Liver (tissue), 7 donors: ENCODE measurements at regions not wholly inside any gene's neighbourhood (a gene's known extent, or its start where the extent isn't known, plus 50 kb on each side); places are given as distances from the start of the nearest gene placed in this dataset.
"Not testable (repeated sequence)": the region's sequence is repeated elsewhere in the genome, so short reads cannot be mapped to it uniquely, and the experiment has no call there.

Source experiments
- DNase-seq: peaks from one replicate; pipeline ENCODE4 v3.0.0-alpha.2; 2017; ENCODE audit warnings: low spot score
- H3K27ac ChIP-seq, 2 donors: one replicate each; pipeline ENCODE4 v1.7.0; 2013; ENCODE audit warnings: inconsistent platforms in 2 of 2, low read length in 2 of 2, control low read depth in 1 of 2, low read depth in 1 of 2, mild to moderate bottlenecking in 1 of 2
- H3K27me3 ChIP-seq, 4 donors: one replicate each; pipeline versions ENCODE4 v1.6.1 to v1.7.0; 2013; ENCODE audit warnings: low read length in 3 of 4, inconsistent platforms in 1 of 4, mild to moderate bottlenecking in 1 of 4, moderate library complexity in 1 of 4; ENCODE audit not compliant: control insufficient read depth in 4 of 4, insufficient read depth in 4 of 4
- H3K36me3 ChIP-seq, 4 donors: one replicate each; pipeline versions ENCODE4 v1.6.1 to v1.7.0; 2013; ENCODE audit warnings: low read length in 3 of 4, mild to moderate bottlenecking in 3 of 4, low read depth in 1 of 4, moderate library complexity in 1 of 4; ENCODE audit not compliant: control insufficient read depth in 4 of 4, insufficient read depth in 3 of 4
- H3K4me1 ChIP-seq, 4 donors: one replicate each; pipeline versions ENCODE4 v1.6.1 to v1.7.0; 2013; ENCODE audit warnings: low read length in 3 of 4, mild to moderate bottlenecking in 3 of 4, moderate library complexity in 1 of 4; ENCODE audit not compliant: control insufficient read depth in 4 of 4, insufficient read depth in 4 of 4
- H3K4me3 ChIP-seq, 3 donors: one replicate each; pipeline versions ENCODE4 v1.6.1 to v1.7.0; 2013; ENCODE audit warnings: low read length in 3 of 3, control low read depth in 1 of 3, low read depth in 1 of 3, mild to moderate bottlenecking in 1 of 3
- H3K9ac ChIP-seq, 2 donors: one replicate each; pipeline ENCODE4 v1.7.0; 2013; ENCODE audit warnings: low read length in 2 of 2, mild to moderate bottlenecking in 2 of 2, moderate library complexity in 2 of 2, control low read depth in 1 of 2, low read depth in 1 of 2
- H3K9me3 ChIP-seq, 4 donors: one replicate each; pipeline versions ENCODE4 v1.6.1 to v1.7.0; 2013; ENCODE audit warnings: low read length in 3 of 4; ENCODE audit not compliant: control insufficient read depth in 4 of 4
- FOXA2 ChIP-seq: IDR thresholded peaks from 2 replicates; pipeline ENCODE4 v1.6.1; 2016; ENCODE audit warnings: antibody characterized with exemption
- HNF4A ChIP-seq, 2 donors: conservative IDR thresholded peaks; 2 replicates each; pipeline ENCODE4 v1.6.1; 2016; ENCODE audit warnings: antibody characterized with exemption in 2 of 2, mild to moderate bottlenecking in 2 of 2
- HNF4G ChIP-seq: IDR thresholded peaks from 2 replicates; pipeline ENCODE4 v1.6.1; 2016; ENCODE audit warnings: antibody characterized with exemption
- JUND ChIP-seq, 2 donors: IDR thresholded peaks; 2 replicates each; pipeline ENCODE4 v1.6.1; 2016; ENCODE audit warnings: antibody characterized with exemption in 2 of 2
- NR2F2 ChIP-seq: IDR thresholded peaks from 2 replicates; pipeline ENCODE4 v1.6.1; 2016; ENCODE audit warnings: antibody characterized with exemption
- RAD21 ChIP-seq, 2 donors: IDR thresholded peaks; 2 replicates each; pipeline ENCODE4 v1.6.1; 2016; ENCODE audit warnings: antibody characterized with exemption in 2 of 2, mild to moderate bottlenecking in 2 of 2
- SP1 ChIP-seq: IDR thresholded peaks from 2 replicates; pipeline ENCODE4 v1.6.1; 2018; ENCODE audit warnings: antibody characterized with exemption, mild to moderate bottlenecking
- TAF1 ChIP-seq: conservative IDR thresholded peaks from 2 replicates; pipeline ENCODE4 v1.6.1; 2016; ENCODE audit warnings: antibody characterized with exemption, mild to moderate bottlenecking
- YY1 ChIP-seq: IDR thresholded peaks from 2 replicates; pipeline ENCODE4 v1.6.1; 2016; ENCODE audit warnings: antibody characterized with exemption, mild to moderate bottlenecking
- WGBS: extraction: QIAGEN DNeasy Blood & Tissue Kit; methylation state at CpG from one replicate; pipeline ENCODE4 v1.1.7; 2013; 5-methylcytosine and 5-hydroxymethylcytosine counted together
- TF ChIP-seq, protein P1 (sequence below): IDR thresholded peaks from 2 replicates; pipeline ENCODE4 v1.6.1; 2016; ENCODE audit warnings: antibody characterized with exemption
- TF ChIP-seq, protein P2 (sequence below): IDR thresholded peaks from 2 replicates; pipeline ENCODE4 v1.6.1; 2016; ENCODE audit warnings: antibody characterized with exemption
- TF ChIP-seq, protein P3 (sequence below): IDR thresholded peaks from 2 replicates; pipeline ENCODE4 v1.6.1; 2016; ENCODE audit warnings: antibody characterized with exemption, mild to moderate bottlenecking
- donor health status: healthy.
- donor health status: healthy.
- donor health status: healthy.
- donor health status: healthy.

DNA sequence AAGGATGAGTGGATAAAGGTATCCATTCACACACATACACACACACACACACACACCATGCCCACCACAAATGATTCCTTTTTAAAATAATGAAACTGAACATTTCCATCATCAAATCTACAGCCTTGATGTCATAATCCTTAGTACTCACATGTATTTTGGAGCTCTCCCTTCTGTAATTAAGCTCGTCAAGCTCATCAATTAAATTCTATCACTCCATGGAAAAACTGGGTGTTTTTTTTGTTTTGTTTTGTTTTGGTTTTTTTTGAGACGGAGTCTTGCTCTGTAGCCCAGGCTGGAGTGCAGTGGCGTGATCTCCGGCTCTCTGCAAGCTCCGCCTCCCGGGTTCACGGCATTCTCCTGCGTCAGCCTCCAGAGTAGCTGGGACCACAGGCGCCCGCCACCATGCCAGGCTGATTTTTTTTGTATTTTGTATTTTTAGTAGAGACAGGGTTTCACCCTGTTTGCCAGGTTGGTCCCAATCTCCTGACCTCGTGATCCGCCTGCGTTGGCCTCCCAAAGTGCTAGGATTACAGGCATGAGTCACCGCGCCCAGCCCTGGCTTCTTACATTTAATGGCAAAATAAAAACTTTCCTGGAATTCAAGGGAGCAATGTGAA lies 78.6 kb upstream of the RGPD4 start:
- DNase-seq, result no peak
- H3K27ac ChIP-seq, result no peak overlapping the region
- no peaks in the 10 kb centered on the region for H3K9me3 ChIP-seq
- no peaks in the 10 kb centered on the region for H3K4me1 ChIP-seq
- no peaks in the 10 kb centered on the region for H3K27me3 ChIP-seq
- H3K9ac ChIP-seq, result no peak overlapping the region
- no peaks in the 10 kb centered on the region for H3K36me3 ChIP-seq
- TF ChIP-seq, protein P1, sequence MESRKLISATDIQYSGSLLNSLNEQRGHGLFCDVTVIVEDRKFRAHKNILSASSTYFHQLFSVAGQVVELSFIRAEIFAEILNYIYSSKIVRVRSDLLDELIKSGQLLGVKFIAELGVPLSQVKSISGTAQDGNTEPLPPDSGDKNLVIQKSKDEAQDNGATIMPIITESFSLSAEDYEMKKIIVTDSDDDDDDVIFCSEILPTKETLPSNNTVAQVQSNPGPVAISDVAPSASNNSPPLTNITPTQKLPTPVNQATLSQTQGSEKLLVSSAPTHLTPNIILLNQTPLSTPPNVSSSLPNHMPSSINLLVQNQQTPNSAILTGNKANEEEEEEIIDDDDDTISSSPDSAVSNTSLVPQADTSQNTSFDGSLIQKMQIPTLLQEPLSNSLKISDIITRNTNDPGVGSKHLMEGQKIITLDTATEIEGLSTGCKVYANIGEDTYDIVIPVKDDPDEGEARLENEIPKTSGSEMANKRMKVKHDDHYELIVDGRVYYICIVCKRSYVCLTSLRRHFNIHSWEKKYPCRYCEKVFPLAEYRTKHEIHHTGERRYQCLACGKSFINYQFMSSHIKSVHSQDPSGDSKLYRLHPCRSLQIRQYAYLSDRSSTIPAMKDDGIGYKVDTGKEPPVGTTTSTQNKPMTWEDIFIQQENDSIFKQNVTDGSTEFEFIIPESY, result no peak
- TF ChIP-seq JUND (IDR thresholded peaks at IDR 0.05) (no peak), RAD21 (IDR thresholded peaks at IDR 0.05) (no peak), HNF4A (conservative IDR thresholded peaks at IDR 0.05) (no peak), FOXA2 (no peak), YY1 (no peak), HNF4G (no peak), NR2F2 (no peak), TAF1 (no peak)
- TF ChIP-seq, protein P2, sequence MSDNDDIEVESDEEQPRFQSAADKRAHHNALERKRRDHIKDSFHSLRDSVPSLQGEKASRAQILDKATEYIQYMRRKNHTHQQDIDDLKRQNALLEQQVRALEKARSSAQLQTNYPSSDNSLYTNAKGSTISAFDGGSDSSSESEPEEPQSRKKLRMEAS, result no peak
- no peak overlapping the region for H3K4me3 ChIP-seq
- 91% methylated on average over 15 of the region's 15 CpGs for WGBS

DNA sequence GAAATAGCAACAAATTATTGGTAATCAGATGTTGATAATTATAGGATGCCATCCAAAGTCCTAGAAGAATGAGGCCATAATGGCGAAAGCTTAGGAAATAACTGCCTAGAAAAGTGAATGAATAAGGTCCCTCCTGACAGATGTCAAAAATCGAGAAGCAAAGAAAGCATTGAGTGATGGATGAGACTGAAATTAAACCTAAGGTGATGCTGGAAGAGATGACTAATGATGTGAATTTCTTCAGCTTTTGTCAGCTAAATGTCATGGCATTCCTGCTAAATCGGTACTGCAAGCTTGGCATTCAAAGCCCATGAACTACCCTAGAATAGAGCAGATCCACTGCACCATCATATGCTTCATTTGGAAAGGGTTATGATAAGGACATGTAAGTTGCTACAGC lies 74.8 kb upstream of the RGPD4 start:
- WGBS, result 62% methylated on average over 3 of the region's 3 CpGs
- Histone ChIP-seq H3K27me3 (no peaks in the 10 kb centered on the region), H3K9ac (no peak overlapping the region), H3K4me3 (no peak overlapping the region), H3K27ac (no peak overlapping the region), H3K9me3 (no peaks in the 10 kb centered on the region), H3K36me3 (no peaks in the 10 kb centered on the region), H3K4me1 (no peaks in the 10 kb centered on the region)
- DNase-seq, result no peak
- TF ChIP-seq, protein P3, sequence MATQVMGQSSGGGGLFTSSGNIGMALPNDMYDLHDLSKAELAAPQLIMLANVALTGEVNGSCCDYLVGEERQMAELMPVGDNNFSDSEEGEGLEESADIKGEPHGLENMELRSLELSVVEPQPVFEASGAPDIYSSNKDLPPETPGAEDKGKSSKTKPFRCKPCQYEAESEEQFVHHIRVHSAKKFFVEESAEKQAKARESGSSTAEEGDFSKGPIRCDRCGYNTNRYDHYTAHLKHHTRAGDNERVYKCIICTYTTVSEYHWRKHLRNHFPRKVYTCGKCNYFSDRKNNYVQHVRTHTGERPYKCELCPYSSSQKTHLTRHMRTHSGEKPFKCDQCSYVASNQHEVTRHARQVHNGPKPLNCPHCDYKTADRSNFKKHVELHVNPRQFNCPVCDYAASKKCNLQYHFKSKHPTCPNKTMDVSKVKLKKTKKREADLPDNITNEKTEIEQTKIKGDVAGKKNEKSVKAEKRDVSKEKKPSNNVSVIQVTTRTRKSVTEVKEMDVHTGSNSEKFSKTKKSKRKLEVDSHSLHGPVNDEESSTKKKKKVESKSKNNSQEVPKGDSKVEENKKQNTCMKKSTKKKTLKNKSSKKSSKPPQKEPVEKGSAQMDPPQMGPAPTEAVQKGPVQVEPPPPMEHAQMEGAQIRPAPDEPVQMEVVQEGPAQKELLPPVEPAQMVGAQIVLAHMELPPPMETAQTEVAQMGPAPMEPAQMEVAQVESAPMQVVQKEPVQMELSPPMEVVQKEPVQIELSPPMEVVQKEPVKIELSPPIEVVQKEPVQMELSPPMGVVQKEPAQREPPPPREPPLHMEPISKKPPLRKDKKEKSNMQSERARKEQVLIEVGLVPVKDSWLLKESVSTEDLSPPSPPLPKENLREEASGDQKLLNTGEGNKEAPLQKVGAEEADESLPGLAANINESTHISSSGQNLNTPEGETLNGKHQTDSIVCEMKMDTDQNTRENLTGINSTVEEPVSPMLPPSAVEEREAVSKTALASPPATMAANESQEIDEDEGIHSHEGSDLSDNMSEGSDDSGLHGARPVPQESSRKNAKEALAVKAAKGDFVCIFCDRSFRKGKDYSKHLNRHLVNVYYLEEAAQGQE, result no peak
- TF ChIP-seq, protein P1, result no peak
- no peak for TF ChIP-seq SP1
- TF ChIP-seq JUND (IDR thresholded peaks at IDR 0.05), result no peak

DNA sequence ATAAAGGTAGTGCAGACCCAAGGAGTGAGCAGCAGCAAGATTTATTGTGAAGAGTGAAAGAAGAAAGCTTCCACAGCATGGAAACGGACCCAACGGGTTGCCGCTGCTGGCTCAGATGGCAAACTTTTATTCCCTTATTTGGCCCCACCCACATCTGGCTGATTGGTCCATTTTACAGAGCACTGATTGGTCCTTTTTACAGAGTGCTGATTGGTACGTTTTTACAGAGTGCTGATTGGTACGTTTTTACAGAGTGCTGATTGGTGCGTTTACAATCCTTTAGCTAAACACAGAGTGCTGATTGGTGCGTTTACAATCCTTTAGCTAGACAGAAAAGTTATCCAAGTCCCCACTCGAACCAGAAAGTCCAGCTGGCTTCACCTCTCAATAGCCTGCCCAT lies 72.9 kb upstream of the RGPD4 start:
- not testable (repeated sequence) for H3K9me3 ChIP-seq, H3K4me3 ChIP-seq, H3K27ac ChIP-seq, H3K4me1 ChIP-seq, H3K27me3 ChIP-seq, H3K36me3 ChIP-seq, DNase-seq, H3K9ac ChIP-seq
- WGBS, result 79% methylated on average over 8 of the region's 8 CpGs
